ENCODE measurements at regions not wholly inside any gene's neighbourhood (a gene's known extent, or its start where the extent isn't known, plus 50 kb on each side); places are given as distances from the start of the nearest gene placed in this dataset.
A peak's percentile ranks its signal among the peaks of the same experiment; 100 is the strongest.

GRCh38 chr2:122233372-122233771 is 477.9 kb downstream of the TSN start:
- no peak overlapping the region for H3K4me2 ChIP-seq (ENCODE audit: insufficient read depth in 1 of 2, low read depth in 2 of 2, low read length in 2 of 2)
- no peak for TF ChIP-seq ZNF274 (IDR thresholded peaks at IDR 0.05; ENCODE audit: borderline replicate concordance, extremely low read depth, low read length)
- TF ChIP-seq KDM1A (IDR thresholded peaks at IDR 0.05; ENCODE audit: borderline replicate concordance, low read length) = peak; percentile 91
- no peaks in the 10 kb centered on the region for H3K4me1 ChIP-seq (replicated peaks in 1 of 4; ENCODE audit: control insufficient read depth in 3 of 4, insufficient read depth in 4 of 4, low read length in 3 of 4)
- H3K27me3 ChIP-seq (replicated peaks in 1 of 4; ENCODE audit: control insufficient read depth in 3 of 4, extremely low read depth in 1 of 4, insufficient read depth in 3 of 4, low read length in 3 of 4) = no peaks in the 10 kb centered on the region
- H3K4ac ChIP-seq (replicated peaks; ENCODE audit: insufficient read length, low read depth, low read length) = no peak overlapping the region
- no peak overlapping the region for H2AK5ac ChIP-seq (ENCODE audit: low read depth, low read length)
- H3K36me3 ChIP-seq (ENCODE audit: control insufficient read depth in 2 of 4, insufficient read depth in 4 of 4, low read length in 3 of 4) = no peaks in the 10 kb centered on the region
- no peaks in the 10 kb centered on the region for H4K20me1 ChIP-seq (replicated peaks in 1 of 2; ENCODE audit: control insufficient read depth in 1 of 2, insufficient read depth in 2 of 2, low read length in 2 of 2)
- no peak for FAIRE-seq
- no peak overlapping the region for H4K5ac ChIP-seq (ENCODE audit: insufficient read length, low read depth, low read length)
- H2BK12ac ChIP-seq (ENCODE audit: low read depth, low read length) = no peak overlapping the region
- no peak overlapping the region for H3K56ac ChIP-seq (replicated peaks; ENCODE audit: insufficient read length, low read depth, low read length)
- H2BK15ac ChIP-seq (ENCODE audit: low read length) = no peak overlapping the region
- no peak overlapping the region for H3K14ac ChIP-seq (ENCODE audit: insufficient read length)
- no peak overlapping the region for H2BK5ac ChIP-seq (ENCODE audit: low read depth, low read length)
- no peaks in the 10 kb centered on the region for H3K9me3 ChIP-seq (ENCODE audit: insufficient read depth in 2 of 2, low read depth in 1 of 2, low read length in 1 of 2)
- no peak overlapping the region for H2AFZ ChIP-seq (ENCODE audit: low read length)
- no peak for DNase-seq (ENCODE audit: low read depth in 1 of 2, low spot score in 2 of 2)
- no peak overlapping the region for H2BK20ac ChIP-seq (ENCODE audit: low read length)
- no peak overlapping the region for H3K4me3 ChIP-seq (ENCODE audit: extremely low read depth in 1 of 4, insufficient read depth in 2 of 4, low read depth in 3 of 4, low read length in 4 of 4)
- H3K79me2 ChIP-seq (ENCODE audit: control insufficient read depth in 1 of 2, insufficient read depth in 2 of 2, low read length in 2 of 2) = no peaks in the 10 kb centered on the region
- ChIA-PET POLR2A (ENCODE audit: partially characterized antibody) (no interaction called here), CTCF (ENCODE audit: partially characterized antibody) (interaction anchor here (0.8 kb wide), 1 partner anchor 70 kb away, joined by 4 read pairs; no protein-coding TSS in a partner anchor)
- WGBS, 2 experiments (ENCODE audit: extremely low coverage in 1 of 2, insufficient coverage in 1 of 2, insufficient read length in 1 of 2, insufficient replicate concordance in 2 of 2, low coverage in 1 of 2, low lambda C conversion rate in 2 of 2, missing lambda C conversion rate in 1 of 2) = 80% methylated on average over 1 of the region's 1 CpG; no CpG with 5 or more reads in 1 of the 2 experiments
- no peaks in the 10 kb centered on the region for H3K23me2 ChIP-seq (ENCODE audit: low read depth, low read length)
- no peak overlapping the region for H4K8ac ChIP-seq (ENCODE audit: extremely low read depth, insufficient read depth, low read length)
- no peak overlapping the region for H3K23ac ChIP-seq (ENCODE audit: insufficient read length)
- no peak overlapping the region for H4K91ac ChIP-seq (replicated peaks; ENCODE audit: insufficient read length, low read length)
- H3K18ac ChIP-seq (ENCODE audit: extremely low read depth, low read length) = no peak overlapping the region
- no peak overlapping the region for H3K9ac ChIP-seq (replicated peaks in 1 of 4; ENCODE audit: extremely low read depth in 1 of 4, low read depth in 3 of 4, low read length in 3 of 4)
- no peak overlapping the region for H3K27ac ChIP-seq (ENCODE audit: low read depth, low read length)
- no peak overlapping the region for H2BK120ac ChIP-seq (replicated peaks; ENCODE audit: low read depth, low read length)
- H3K79me1 ChIP-seq (ENCODE audit: low read depth, low read length) = no peaks in the 10 kb centered on the region
